Breast epithelium (tissue), 3 donors: ENCODE measurements at regions not wholly inside any gene's neighbourhood (a gene's known extent, or its start where the extent isn't known, plus 50 kb on each side); places are given as distances from the start of the nearest gene placed in this dataset.

Source experiments
- CTCF ChIP-seq, 3 donors: fragments of 450-650 bp; IDR thresholded peaks; one replicate each; pipeline ENCODE4 v1.5.1; 2016 to 2017; ENCODE audit warnings: antibody characterized with exemption in 3 of 3, mild to moderate bottlenecking in 3 of 3, moderate library complexity in 3 of 3
- POLR2A ChIP-seq: fragments of 450-650 bp; IDR thresholded peaks from one replicate; pipeline ENCODE4 v1.6.1; 2016; ENCODE audit warnings: antibody characterized with exemption, mild to moderate bottlenecking, moderate library complexity
- POLR2AphosphoS5 ChIP-seq, 3 donors: sonication (generic); formaldehyde crosslinking; IDR thresholded peaks; one replicate each; pipeline ENCODE4 v1.6.1; 2017; ENCODE audit warnings: antibody characterized with exemption in 3 of 3

DNA sequence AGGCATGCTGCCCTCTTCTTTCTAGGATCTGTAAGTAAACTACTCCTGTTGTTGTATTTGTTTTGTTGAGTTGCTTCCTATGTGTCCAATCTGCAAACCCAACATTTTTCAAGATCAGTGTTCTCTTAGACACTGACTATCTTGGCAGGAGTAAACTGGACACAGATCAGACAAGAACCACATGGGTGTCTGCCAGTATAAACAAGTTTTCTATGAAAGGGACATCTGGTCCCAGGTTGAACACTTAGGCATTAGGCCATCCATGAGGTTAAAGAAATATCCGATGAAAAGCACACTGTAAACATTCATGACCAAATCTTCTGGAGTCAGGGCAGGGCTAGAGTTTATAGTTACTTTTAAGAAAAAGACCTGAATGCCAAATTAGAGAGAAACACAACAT, 441.8 kb downstream of the NYAP2 start:
- TF ChIP-seq POLR2AphosphoS5 (IDR thresholded peaks at IDR 0.05), result peak in 1 of 3 donors; percentile 54
- no peak for TF ChIP-seq CTCF (IDR thresholded peaks at IDR 0.05)
- TF ChIP-seq POLR2A, result no peak
